ENCODE measurements at regions not wholly inside any gene's neighbourhood (a gene's known extent, or its start where the extent isn't known, plus 50 kb on each side); places are given as distances from the start of the nearest gene placed in this dataset.

DNA sequence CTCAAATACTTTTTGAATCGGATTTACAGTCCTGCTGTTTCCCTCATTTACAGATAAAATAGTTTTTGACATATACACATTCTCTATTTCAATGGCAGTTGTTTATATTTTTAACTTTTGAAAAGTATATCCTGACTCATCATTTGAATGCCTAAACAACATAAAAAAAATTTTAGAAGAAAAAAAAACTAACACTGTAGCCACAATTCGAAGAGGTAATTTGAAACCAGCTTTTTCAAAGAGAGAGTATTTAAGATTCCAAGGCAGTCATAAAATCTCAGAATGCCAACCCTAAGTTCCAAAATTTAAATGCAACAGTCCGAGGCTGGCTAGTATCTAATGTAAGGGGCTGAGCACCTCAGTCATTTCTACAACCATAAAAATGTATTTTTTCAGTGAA is 626.8 kb downstream of the DNAH5 start:
- TF ChIP-seq, protein P1, sequence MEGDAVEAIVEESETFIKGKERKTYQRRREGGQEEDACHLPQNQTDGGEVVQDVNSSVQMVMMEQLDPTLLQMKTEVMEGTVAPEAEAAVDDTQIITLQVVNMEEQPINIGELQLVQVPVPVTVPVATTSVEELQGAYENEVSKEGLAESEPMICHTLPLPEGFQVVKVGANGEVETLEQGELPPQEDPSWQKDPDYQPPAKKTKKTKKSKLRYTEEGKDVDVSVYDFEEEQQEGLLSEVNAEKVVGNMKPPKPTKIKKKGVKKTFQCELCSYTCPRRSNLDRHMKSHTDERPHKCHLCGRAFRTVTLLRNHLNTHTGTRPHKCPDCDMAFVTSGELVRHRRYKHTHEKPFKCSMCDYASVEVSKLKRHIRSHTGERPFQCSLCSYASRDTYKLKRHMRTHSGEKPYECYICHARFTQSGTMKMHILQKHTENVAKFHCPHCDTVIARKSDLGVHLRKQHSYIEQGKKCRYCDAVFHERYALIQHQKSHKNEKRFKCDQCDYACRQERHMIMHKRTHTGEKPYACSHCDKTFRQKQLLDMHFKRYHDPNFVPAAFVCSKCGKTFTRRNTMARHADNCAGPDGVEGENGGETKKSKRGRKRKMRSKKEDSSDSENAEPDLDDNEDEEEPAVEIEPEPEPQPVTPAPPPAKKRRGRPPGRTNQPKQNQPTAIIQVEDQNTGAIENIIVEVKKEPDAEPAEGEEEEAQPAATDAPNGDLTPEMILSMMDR (conservative IDR thresholded peaks at IDR 0.05) = no peak
- no peak for TF ChIP-seq ZFX (IDR thresholded peaks at IDR 0.05)
- no peak overlapping the region for H3K27ac ChIP-seq

- TF ChIP-seq ZFX (IDR thresholded peaks at IDR 0.05) = no peak
- TF ChIP-seq, protein P1 (conservative IDR thresholded peaks at IDR 0.05) = no peak
- H3K27ac ChIP-seq = no peak overlapping the region
Observed at GRCh38 chr5:13316176-13316575, 628.3 kb downstream of the DNAH5 start.

GRCh38 chr5:13307480-13307879 is 637.0 kb downstream of the DNAH5 start:
- H3K27ac ChIP-seq = no peak overlapping the region
- TF ChIP-seq ZFX (IDR thresholded peaks at IDR 0.05) = no peak
- TF ChIP-seq, protein P1 (conservative IDR thresholded peaks at IDR 0.05) = no peak

GRCh38 chr5:13303445-13303844 is 641.0 kb downstream of the DNAH5 start:
- H3K27ac ChIP-seq = no peak overlapping the region
- TF ChIP-seq, protein P1 (conservative IDR thresholded peaks at IDR 0.05) = no peak

GRCh38 chr5:13278811-13279210 is 665.7 kb downstream of the DNAH5 start:
- TF ChIP-seq, protein P1 (conservative IDR thresholded peaks at IDR 0.05) = no peak
- TF ChIP-seq ZFX (IDR thresholded peaks at IDR 0.05) = no peak
- H3K27ac ChIP-seq = no peak overlapping the region

- TF ChIP-seq, protein P1 (conservative IDR thresholded peaks at IDR 0.05) = peak; percentile 78
- no peak for TF ChIP-seq ZFX (IDR thresholded peaks at IDR 0.05)
- no peak overlapping the region for H3K27ac ChIP-seq
Observed at GRCh38 chr5:13278148-13278547, 666.3 kb downstream of the DNAH5 start.

GRCh38 chr5:13276156-13276555 is 668.3 kb downstream of the DNAH5 start:
- TF ChIP-seq, protein P1 (conservative IDR thresholded peaks at IDR 0.05) = no peak
- no peak for TF ChIP-seq ZFX (IDR thresholded peaks at IDR 0.05)
- H3K27ac ChIP-seq = no peak overlapping the region
